ENCODE measurements at regions not wholly inside any gene's neighbourhood (a gene's known extent, or its start where the extent isn't known, plus 50 kb on each side); places are given as distances from the start of the nearest gene placed in this dataset.

DNA sequence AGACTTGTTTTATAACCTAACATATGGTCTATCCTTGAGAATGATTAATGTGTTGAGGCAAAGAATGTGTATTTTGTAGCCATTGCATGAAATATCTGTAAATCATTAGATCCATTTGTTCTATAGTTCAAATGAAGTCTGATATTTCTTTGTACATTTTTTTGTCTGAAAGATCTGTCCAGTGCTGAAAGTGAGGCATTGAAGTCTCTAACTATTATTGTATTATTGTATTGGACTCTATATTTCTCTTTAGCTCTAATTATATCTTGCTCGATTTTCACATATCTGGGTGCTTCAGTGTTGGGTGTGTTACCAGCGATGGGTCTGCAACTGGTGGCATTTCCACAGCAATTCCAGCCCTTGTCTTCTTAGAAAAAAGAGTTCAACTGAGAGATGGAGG is 76.0 kb downstream of the PBDC1 start:
- Histone ChIP-seq H3K36me3 (replicated peaks in 1 of 2; ENCODE audit: control insufficient read depth in 1 of 2, insufficient read depth in 2 of 2, low read length in 1 of 2) (no peaks in the 10 kb centered on the region), H3K9me3 (no peaks in the 10 kb centered on the region), H3F3A (replicated peaks; ENCODE audit: insufficient read depth) (no peaks in the 10 kb centered on the region), H3K27ac (ENCODE audit: low read depth in 2 of 2, low read length in 1 of 2) (no peak overlapping the region), H3K79me2 (ENCODE audit: insufficient read depth) (no peaks in the 10 kb centered on the region), H3K27me3 (ENCODE audit: insufficient read depth) (no peaks in the 10 kb centered on the region; the same call in 1 of the 2 replicates), H2AFZ (ENCODE audit: low read depth) (no peak overlapping the region), H3K9me2 (no peaks in the 10 kb centered on the region), H3K4me3 (ENCODE audit: low read depth in 2 of 2, low read length in 1 of 2) (no peak overlapping the region), H4K20me1 (ENCODE audit: insufficient read depth) (no peaks in the 10 kb centered on the region), H3K9ac (no peak overlapping the region), H3K4me2 (no peak overlapping the region), H3K4me1 (ENCODE audit: control insufficient read depth in 1 of 2, insufficient read depth in 2 of 2, low read depth in 1 of 2, low read length in 1 of 2) (no peaks in the 10 kb centered on the region)
- ChIA-PET CTCF (interaction anchor here (0.6 kb wide), 1 partner anchor 1474 kb away, joined by 3 read pairs; no protein-coding TSS in a partner anchor), POLR2A (no interaction called here)
- no peak for TF ChIP-seq SMC3 (IDR thresholded peaks at IDR 0.05; ENCODE audit: low read depth, low read length)
- TF ChIP-seq, protein P1, sequence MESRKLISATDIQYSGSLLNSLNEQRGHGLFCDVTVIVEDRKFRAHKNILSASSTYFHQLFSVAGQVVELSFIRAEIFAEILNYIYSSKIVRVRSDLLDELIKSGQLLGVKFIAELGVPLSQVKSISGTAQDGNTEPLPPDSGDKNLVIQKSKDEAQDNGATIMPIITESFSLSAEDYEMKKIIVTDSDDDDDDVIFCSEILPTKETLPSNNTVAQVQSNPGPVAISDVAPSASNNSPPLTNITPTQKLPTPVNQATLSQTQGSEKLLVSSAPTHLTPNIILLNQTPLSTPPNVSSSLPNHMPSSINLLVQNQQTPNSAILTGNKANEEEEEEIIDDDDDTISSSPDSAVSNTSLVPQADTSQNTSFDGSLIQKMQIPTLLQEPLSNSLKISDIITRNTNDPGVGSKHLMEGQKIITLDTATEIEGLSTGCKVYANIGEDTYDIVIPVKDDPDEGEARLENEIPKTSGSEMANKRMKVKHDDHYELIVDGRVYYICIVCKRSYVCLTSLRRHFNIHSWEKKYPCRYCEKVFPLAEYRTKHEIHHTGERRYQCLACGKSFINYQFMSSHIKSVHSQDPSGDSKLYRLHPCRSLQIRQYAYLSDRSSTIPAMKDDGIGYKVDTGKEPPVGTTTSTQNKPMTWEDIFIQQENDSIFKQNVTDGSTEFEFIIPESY (IDR thresholded peaks at IDR 0.05; ENCODE audit: borderline replicate concordance, low read depth) = no peak
- TF ChIP-seq, protein P2, sequence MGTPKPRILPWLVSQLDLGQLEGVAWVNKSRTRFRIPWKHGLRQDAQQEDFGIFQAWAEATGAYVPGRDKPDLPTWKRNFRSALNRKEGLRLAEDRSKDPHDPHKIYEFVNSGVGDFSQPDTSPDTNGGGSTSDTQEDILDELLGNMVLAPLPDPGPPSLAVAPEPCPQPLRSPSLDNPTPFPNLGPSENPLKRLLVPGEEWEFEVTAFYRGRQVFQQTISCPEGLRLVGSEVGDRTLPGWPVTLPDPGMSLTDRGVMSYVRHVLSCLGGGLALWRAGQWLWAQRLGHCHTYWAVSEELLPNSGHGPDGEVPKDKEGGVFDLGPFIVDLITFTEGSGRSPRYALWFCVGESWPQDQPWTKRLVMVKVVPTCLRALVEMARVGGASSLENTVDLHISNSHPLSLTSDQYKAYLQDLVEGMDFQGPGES (IDR thresholded peaks at IDR 0.05; ENCODE audit: low read depth, low read length) = no peak
- TF ChIP-seq GABPA (IDR thresholded peaks at IDR 0.05; ENCODE audit: low read depth) = no peak
- no peak for TF ChIP-seq TEAD4 (IDR thresholded peaks at IDR 0.05; ENCODE audit: borderline replicate concordance, insufficient read depth)
- no peak for TF ChIP-seq TCF12 (IDR thresholded peaks at IDR 0.05)
- no peak for TF ChIP-seq RXRA (IDR thresholded peaks at IDR 0.05; ENCODE audit: borderline replicate concordance, low read depth)
- TF ChIP-seq FOXM1 (IDR thresholded peaks at IDR 0.05; ENCODE audit: low read depth) = no peak
- TF ChIP-seq NFIC (IDR thresholded peaks at IDR 0.05; ENCODE audit: borderline replicate concordance) = no peak
- TF ChIP-seq RAD21 (IDR thresholded peaks at IDR 0.05; ENCODE audit: low read length) = no peak
- TF ChIP-seq EP300 (IDR thresholded peaks at IDR 0.05; ENCODE audit: borderline replicate concordance in 1 of 2, low read depth in 1 of 2, low read length in 1 of 2) = no peak
- TF ChIP-seq RCOR1 (IDR thresholded peaks at IDR 0.05; ENCODE audit: low read length) = no peak
- TF ChIP-seq, protein P3, sequence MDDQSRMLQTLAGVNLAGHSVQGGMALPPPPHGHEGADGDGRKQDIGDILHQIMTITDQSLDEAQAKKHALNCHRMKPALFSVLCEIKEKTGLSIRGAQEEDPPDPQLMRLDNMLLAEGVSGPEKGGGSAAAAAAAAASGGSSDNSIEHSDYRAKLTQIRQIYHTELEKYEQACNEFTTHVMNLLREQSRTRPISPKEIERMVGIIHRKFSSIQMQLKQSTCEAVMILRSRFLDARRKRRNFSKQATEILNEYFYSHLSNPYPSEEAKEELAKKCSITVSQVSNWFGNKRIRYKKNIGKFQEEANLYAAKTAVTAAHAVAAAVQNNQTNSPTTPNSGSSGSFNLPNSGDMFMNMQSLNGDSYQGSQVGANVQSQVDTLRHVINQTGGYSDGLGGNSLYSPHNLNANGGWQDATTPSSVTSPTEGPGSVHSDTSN (IDR thresholded peaks at IDR 0.05) = no peak
- TF ChIP-seq, protein P4, sequence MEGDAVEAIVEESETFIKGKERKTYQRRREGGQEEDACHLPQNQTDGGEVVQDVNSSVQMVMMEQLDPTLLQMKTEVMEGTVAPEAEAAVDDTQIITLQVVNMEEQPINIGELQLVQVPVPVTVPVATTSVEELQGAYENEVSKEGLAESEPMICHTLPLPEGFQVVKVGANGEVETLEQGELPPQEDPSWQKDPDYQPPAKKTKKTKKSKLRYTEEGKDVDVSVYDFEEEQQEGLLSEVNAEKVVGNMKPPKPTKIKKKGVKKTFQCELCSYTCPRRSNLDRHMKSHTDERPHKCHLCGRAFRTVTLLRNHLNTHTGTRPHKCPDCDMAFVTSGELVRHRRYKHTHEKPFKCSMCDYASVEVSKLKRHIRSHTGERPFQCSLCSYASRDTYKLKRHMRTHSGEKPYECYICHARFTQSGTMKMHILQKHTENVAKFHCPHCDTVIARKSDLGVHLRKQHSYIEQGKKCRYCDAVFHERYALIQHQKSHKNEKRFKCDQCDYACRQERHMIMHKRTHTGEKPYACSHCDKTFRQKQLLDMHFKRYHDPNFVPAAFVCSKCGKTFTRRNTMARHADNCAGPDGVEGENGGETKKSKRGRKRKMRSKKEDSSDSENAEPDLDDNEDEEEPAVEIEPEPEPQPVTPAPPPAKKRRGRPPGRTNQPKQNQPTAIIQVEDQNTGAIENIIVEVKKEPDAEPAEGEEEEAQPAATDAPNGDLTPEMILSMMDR (IDR thresholded peaks at IDR 0.05) = no peak
- TF ChIP-seq SIN3A (IDR thresholded peaks at IDR 0.05; ENCODE audit: borderline replicate concordance, low read depth, low read length) = no peak
- TF ChIP-seq, protein P5, sequence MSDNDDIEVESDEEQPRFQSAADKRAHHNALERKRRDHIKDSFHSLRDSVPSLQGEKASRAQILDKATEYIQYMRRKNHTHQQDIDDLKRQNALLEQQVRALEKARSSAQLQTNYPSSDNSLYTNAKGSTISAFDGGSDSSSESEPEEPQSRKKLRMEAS (IDR thresholded peaks at IDR 0.05; ENCODE audit: low read depth) = no peak
- no peak for TF ChIP-seq FOSL2 (IDR thresholded peaks at IDR 0.05; ENCODE audit: borderline replicate concordance, low read depth)
- no peak for DNase-seq
- 2% methylated on average over 2 of the region's 2 CpGs for WGBS (ENCODE audit: low lambda C conversion rate)

Data from SK-N-SH (cell line).